22Rv1 (cell line): ENCODE measurements at regions not wholly inside any gene's neighbourhood (a gene's known extent, or its start where the extent isn't known, plus 50 kb on each side); places are given as distances from the start of the nearest gene placed in this dataset.

Experiments used
- CTCF ChIP-seq: fragments of 450-650 bp; IDR thresholded peaks from 2 replicates; pipeline ENCODE4 v1.5.1; 2017; ENCODE audit warnings: mild to moderate bottlenecking
- ZFX ChIP-seq: fragments of 450-650 bp; IDR thresholded peaks from 2 replicates; pipeline ENCODE4 v1.6.1; 2017; ENCODE audit warnings: antibody characterized with exemption, borderline replicate concordance

GRCh38 chr4:177494791-177495190 lies 52.6 kb upstream of the AGA start:
- TF ChIP-seq CTCF, result no peak
- no peak for TF ChIP-seq ZFX
